GM20000 (cell line): ENCODE measurements at regions not wholly inside any gene's neighbourhood (a gene's known extent, or its start where the extent isn't known, plus 50 kb on each side); places are given as distances from the start of the nearest gene placed in this dataset.

Source experiments
- DNase-seq: peaks from one replicate; pipeline ENCODE4 v3.0.0; 2012; ENCODE audit warnings: low spot score
- CTCF ChIP-seq: IDR thresholded peaks from 2 replicates; pipeline ENCODE4 v1.5.1; 2012; ENCODE audit warnings: mild to moderate bottlenecking, control low read depth; ENCODE audit errors: extremely low read depth, missing control alignments

- no peak for DNase-seq
- TF ChIP-seq CTCF: no peak
Observed at GRCh38 chr20:58056921-58057686, 171.3 kb downstream of the ANKRD60 start.

- no peak for TF ChIP-seq CTCF
- DNase-seq: no peak
Observed at GRCh38 chr20:58056021-58056591, 172.3 kb downstream of the ANKRD60 start.

GRCh38 chr20:58054780-58055373 lies 173.6 kb downstream of the ANKRD60 start:
- DNase-seq: no peak

GRCh38 chr20:58054082-58054779 lies 174.2 kb downstream of the ANKRD60 start:
- no peak for TF ChIP-seq CTCF
- no peak for DNase-seq

More at GRCh38 chr20:58054780-58055373, 173.6 kb downstream of the ANKRD60 start:
- TF ChIP-seq CTCF: no peak

GRCh38 chr20:58053391-58054055 lies 174.9 kb downstream of the ANKRD60 start:
- TF ChIP-seq CTCF: no peak
- no peak for DNase-seq

GRCh38 chr20:58051367-58051766 lies 177.1 kb downstream of the ANKRD60 start:
- no peak for DNase-seq
- TF ChIP-seq CTCF: no peak
